Stimulated activated naive B cell treated with anti-CD40 and anti-IgM and Interleukin-4, amounts not matched to agents 10 μg/mL and 1 μg/mL and 100 μg/mL, for 72 hours (primary cell): ENCODE measurements at regions not wholly inside any gene's neighbourhood (a gene's known extent, or its start where the extent isn't known, plus 50 kb on each side); places are given as distances from the start of the nearest gene placed in this dataset.
"Not testable (repeated sequence)": the region's sequence is repeated elsewhere in the genome, so short reads cannot be mapped to it uniquely, and the experiment has no call there.

Source experiments
- ATAC-seq, 2 donors: fragments of 150-1000 bp; cut with Tn5 transposase; replicated peaks; 2 replicates each; pipeline ENCODE4 v1.10.0; 2021; ENCODE audit warnings: moderate library complexity in 1 of 2
- DNase-seq: peaks from one replicate; pipeline ENCODE4 v3.0.0; 2021
- H3K27ac Mint-ChIP-seq: one replicate; pipeline ENCODE4 v1.8.0; 2022; ENCODE audit warnings: mild to moderate bottlenecking, mixed read lengths
- H3K27me3 Mint-ChIP-seq, 2 donors: one replicate each; pipeline ENCODE4 v1.8.0; 2022; ENCODE audit warnings: mixed read lengths in 2 of 2
- H3K36me3 Mint-ChIP-seq, 2 donors: one replicate each; pipeline ENCODE4 v1.8.0; 2022; ENCODE audit warnings: mixed read lengths in 2 of 2, mild to moderate bottlenecking in 1 of 2
- H3K4me1 Mint-ChIP-seq, 2 donors: one replicate each; pipeline ENCODE4 v1.8.0; 2022; ENCODE audit warnings: mixed read lengths in 2 of 2, mild to moderate bottlenecking in 1 of 2
- H3K4me3 Mint-ChIP-seq, 2 donors: one replicate each; pipeline ENCODE4 v1.8.0; 2022; ENCODE audit warnings: mild to moderate bottlenecking in 2 of 2, mixed read lengths in 2 of 2, moderate library complexity in 1 of 2
- H3K9me3 Mint-ChIP-seq, 2 donors: one replicate each; pipeline ENCODE4 v1.8.0; 2022; ENCODE audit warnings: mixed read lengths in 2 of 2, mild to moderate bottlenecking in 1 of 2

- no peaks in the 10 kb centered on the region for H3K9me3 Mint-ChIP-seq
- no peaks in the 10 kb centered on the region for H3K4me1 Mint-ChIP-seq
- H3K27me3 Mint-ChIP-seq: peaks cover 28 to 60% of the 10 kb centered on the region in 2 donors
Observed at GRCh38 chr9:34907044-34907443, 51.0 kb upstream of the PHF24 start.

GRCh38 chr9:34899535-34900158, 58.4 kb upstream of the PHF24 start:
- H3K36me3 Mint-ChIP-seq: no peaks in the 10 kb centered on the region
- DNase-seq (peak; percentile 67), ATAC-seq (peak; percentile 100)
- no peaks in the 10 kb centered on the region for H3K4me1 Mint-ChIP-seq
- peaks cover 19 to 45% of the 10 kb centered on the region in 2 donors for H3K27me3 Mint-ChIP-seq
- H3K4me3 Mint-ChIP-seq: no peak overlapping the region
- no peak overlapping the region for H3K27ac Mint-ChIP-seq
- no peaks in the 10 kb centered on the region for H3K9me3 Mint-ChIP-seq

More at GRCh38 chr9:34907044-34907443, 51.0 kb upstream of the PHF24 start:
- no peak for DNase-seq
- no peak for ATAC-seq
- Mint-ChIP-seq H3K27ac (no peak overlapping the region), H3K4me3 (no peak overlapping the region), H3K36me3 (no peaks in the 10 kb centered on the region)

- no peaks in the 10 kb centered on the region for H3K4me1 Mint-ChIP-seq
- ATAC-seq (no peak), DNase-seq (no peak)
- no peak overlapping the region for H3K4me3 Mint-ChIP-seq
- no peaks in the 10 kb centered on the region for H3K36me3 Mint-ChIP-seq
- H3K9me3 Mint-ChIP-seq: no peaks in the 10 kb centered on the region
- H3K27ac Mint-ChIP-seq: no peak overlapping the region
- peaks cover 24 to 48% of the 10 kb centered on the region in 2 donors for H3K27me3 Mint-ChIP-seq
Observed at GRCh38 chr9:34898846-34899245, 59.2 kb upstream of the PHF24 start.

GRCh38 chr9:34896112-34896511, 62.0 kb upstream of the PHF24 start:
- DNase-seq (no peak), ATAC-seq (no peak)
- Mint-ChIP-seq H3K9me3 (no peaks in the 10 kb centered on the region), H3K27me3 (peaks cover 39 to 71% of the 10 kb centered on the region in 2 donors), H3K4me3 (no peak overlapping the region), H3K4me1 (no peaks in the 10 kb centered on the region), H3K36me3 (no peaks in the 10 kb centered on the region), H3K27ac (no peak overlapping the region)

GRCh38 chr9:34892886-34893285, 65.2 kb upstream of the PHF24 start:
- peaks cover 38 to 56% of the 10 kb centered on the region in 2 donors for H3K27me3 Mint-ChIP-seq
- no peak for ATAC-seq
- no peaks in the 10 kb centered on the region for H3K9me3 Mint-ChIP-seq
- H3K27ac Mint-ChIP-seq: no peak overlapping the region
- no peak overlapping the region for H3K4me3 Mint-ChIP-seq
- H3K36me3 Mint-ChIP-seq: no peaks in the 10 kb centered on the region
- no peak for DNase-seq
- H3K4me1 Mint-ChIP-seq: no peaks in the 10 kb centered on the region

GRCh38 chr9:34891386-34891785, 66.7 kb upstream of the PHF24 start:
- DNase-seq: no peak

GRCh38 chr9:34887841-34888240, 70.2 kb upstream of the PHF24 start:
- DNase-seq (no peak), ATAC-seq (no peak)
- Mint-ChIP-seq H3K27ac (no peak overlapping the region), H3K4me3 (no peak overlapping the region), H3K36me3 (no peaks in the 10 kb centered on the region), H3K27me3 (peaks cover 10 to 13% of the 10 kb centered on the region in 2 donors), H3K9me3 (no peaks in the 10 kb centered on the region), H3K4me1 (peaks cover 4 to 6% of the 10 kb centered on the region in 2 donors)

More at GRCh38 chr9:34891386-34891785, 66.7 kb upstream of the PHF24 start:
- Mint-ChIP-seq H3K4me3 (no peak overlapping the region), H3K36me3 (no peaks in the 10 kb centered on the region), H3K27ac (no peak overlapping the region), H3K9me3 (no peaks in the 10 kb centered on the region), H3K4me1 (no peaks in the 10 kb centered on the region), H3K27me3 (peaks cover 31 to 46% of the 10 kb centered on the region in 2 donors)
- ATAC-seq: no peak

- H3K4me3 Mint-ChIP-seq: no peak overlapping the region
- no peak overlapping the region for H3K27ac Mint-ChIP-seq
- peaks cover 9 to 13% of the 10 kb centered on the region in 2 donors for H3K27me3 Mint-ChIP-seq
- DNase-seq: peak; percentile 60
- peak; percentile 94 for ATAC-seq
- peaks cover 4 to 6% of the 10 kb centered on the region in 2 donors for H3K4me1 Mint-ChIP-seq
- H3K36me3 Mint-ChIP-seq: no peaks in the 10 kb centered on the region
- no peaks in the 10 kb centered on the region for H3K9me3 Mint-ChIP-seq
Observed at GRCh38 chr9:34884747-34885189, 73.3 kb upstream of the PHF24 start.

GRCh38 chr9:34876096-34876495, 82.0 kb upstream of the PHF24 start:
- Mint-ChIP-seq H3K36me3 (no peaks in the 10 kb centered on the region), H3K9me3 (peaks cover 0 to 3% of the 10 kb centered on the region in 2 donors), H3K27me3 (peaks cover 39 to 61% of the 10 kb centered on the region in 2 donors), H3K27ac (no peak overlapping the region), H3K4me3 (no peak overlapping the region), H3K4me1 (no peaks in the 10 kb centered on the region)
- DNase-seq (no peak), ATAC-seq (no peak)

- Mint-ChIP-seq H3K27me3 (peaks cover 21 to 24% of the 10 kb centered on the region in 2 donors), H3K36me3 (no peaks in the 10 kb centered on the region), H3K9me3 (no peaks in the 10 kb centered on the region), H3K4me1 (no peaks in the 10 kb centered on the region), H3K27ac (no peak overlapping the region), H3K4me3 (no peak overlapping the region)
- no peak for ATAC-seq
- no peak for DNase-seq
Observed at GRCh38 chr9:34869390-34869789, 88.7 kb upstream of the PHF24 start.

- H3K4me1 Mint-ChIP-seq: no peaks in the 10 kb centered on the region
- peaks cover 2 to 4% of the 10 kb centered on the region in 2 donors for H3K36me3 Mint-ChIP-seq
Observed at GRCh38 chr9:34866614-34867013, 91.5 kb upstream of the PHF24 start.

GRCh38 chr9:34863426-34863825, 94.7 kb upstream of the PHF24 start:
- H3K9me3 Mint-ChIP-seq: peaks cover 7 to 9% of the 10 kb centered on the region in 2 donors
- H3K27ac Mint-ChIP-seq: no peak overlapping the region
- H3K4me1 Mint-ChIP-seq: no peaks in the 10 kb centered on the region
- H3K27me3 Mint-ChIP-seq: peaks cover 16 to 18% of the 10 kb centered on the region in 2 donors
- H3K36me3 Mint-ChIP-seq: peaks cover 2 to 4% of the 10 kb centered on the region in 2 donors
- no peak overlapping the region for H3K4me3 Mint-ChIP-seq
- DNase-seq (no peak), ATAC-seq (no peak)

More at GRCh38 chr9:34866614-34867013, 91.5 kb upstream of the PHF24 start:
- peaks cover 4 to 6% of the 10 kb centered on the region in 2 donors for H3K9me3 Mint-ChIP-seq
- ATAC-seq: no peak
- DNase-seq: no peak
- no peak overlapping the region for H3K4me3 Mint-ChIP-seq
- H3K27me3 Mint-ChIP-seq: peaks cover 29 to 30% of the 10 kb centered on the region in 2 donors
- no peak overlapping the region for H3K27ac Mint-ChIP-seq

GRCh38 chr9:34862836-34863235, 95.2 kb upstream of the PHF24 start:
- no peaks in the 10 kb centered on the region for H3K4me1 Mint-ChIP-seq
- ATAC-seq (no peak), DNase-seq (no peak)
- peaks cover 12 to 13% of the 10 kb centered on the region in 2 donors for H3K9me3 Mint-ChIP-seq
- peak overlapping the region; percentile 11 for H3K27ac Mint-ChIP-seq
- peaks cover 18 to 24% of the 10 kb centered on the region in 2 donors for H3K27me3 Mint-ChIP-seq
- peaks cover 5 to 7% of the 10 kb centered on the region in 2 donors for H3K36me3 Mint-ChIP-seq
- no peak overlapping the region for H3K4me3 Mint-ChIP-seq

- H3K9me3 Mint-ChIP-seq: peaks cover 13 to 18% of the 10 kb centered on the region in 2 donors
- ATAC-seq (no peak), DNase-seq (no peak)
- no peaks in the 10 kb centered on the region for H3K4me1 Mint-ChIP-seq
- no peak overlapping the region for H3K27ac Mint-ChIP-seq
- H3K27me3 Mint-ChIP-seq: peaks cover 18 to 24% of the 10 kb centered on the region in 2 donors
- H3K36me3 Mint-ChIP-seq: peaks cover 5 to 7% of the 10 kb centered on the region in 2 donors
- H3K4me3 Mint-ChIP-seq: no peak overlapping the region
Observed at GRCh38 chr9:34862043-34862442, 96.0 kb upstream of the PHF24 start.

GRCh38 chr9:34855016-34855415, 103.1 kb upstream of the PHF24 start:
- not testable (repeated sequence) for H3K36me3 Mint-ChIP-seq, H3K4me3 Mint-ChIP-seq, H3K4me1 Mint-ChIP-seq, H3K27ac Mint-ChIP-seq, ATAC-seq, DNase-seq
- Mint-ChIP-seq H3K27me3 (peaks cover 12 to 16% of the 10 kb centered on the region in 2 donors), H3K9me3 (peaks cover 7 to 13% of the 10 kb centered on the region in 2 donors)
